ENCODE measurements at regions not wholly inside any gene's neighbourhood (a gene's known extent, or its start where the extent isn't known, plus 50 kb on each side); places are given as distances from the start of the nearest gene placed in this dataset.

DNA sequence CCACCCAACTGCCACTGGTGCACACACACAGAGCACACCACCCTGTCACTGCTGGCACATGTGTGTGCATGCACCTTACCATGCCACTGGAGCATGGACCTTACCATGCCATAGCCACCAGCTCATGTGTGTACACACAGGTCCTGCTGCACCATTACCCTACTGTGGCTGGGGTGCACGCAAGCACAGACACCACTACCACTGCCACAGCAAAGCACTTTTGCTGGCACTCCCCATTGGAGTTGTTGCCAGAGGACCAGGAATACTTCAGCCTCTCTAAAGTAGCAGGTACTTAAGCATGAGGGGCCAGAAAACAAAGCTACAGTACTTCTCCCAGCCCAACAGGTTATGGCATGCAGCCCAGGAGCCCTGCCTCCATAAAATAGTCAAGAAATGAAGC, 404.8 kb downstream of the MBD2 start:
- no peak overlapping the region for H3K4me3 ChIP-seq
- POLR2A ChIA-PET, result no interaction called here
- no peak overlapping the region for H2AFZ ChIP-seq (ENCODE audit: low read depth, low read length)
- ATAC-seq (no peak), DNase-seq (ENCODE audit: extremely low read depth in 1 of 4, low spot score in 3 of 4) (no peak), FAIRE-seq (no peak)
- intact Hi-C loops (cut with micrococcal nuclease), result no loop called here
- BruUV-seq (replicated peaks), result no TSS peak
- no peaks in the 10 kb centered on the region for H4K20me1 ChIP-seq (replicated peaks; ENCODE audit: control insufficient read depth, insufficient read depth, low read length)
- no peaks in the 10 kb centered on the region for H3K4me1 ChIP-seq (replicated peaks in 1 of 2; ENCODE audit: control insufficient read depth in 2 of 2, insufficient read depth in 2 of 2, low read length in 2 of 2)
- no peaks in the 10 kb centered on the region for H3K9me3 ChIP-seq (replicated peaks; ENCODE audit: control insufficient read depth, insufficient read depth, low read depth, low read length)
- WGBS (ENCODE audit: insufficient coverage, low coverage, missing lambda C conversion rate), result 0% methylated on average over 1 of the region's 1 CpG
- H3K9me1 ChIP-seq (ENCODE audit: control insufficient read depth, insufficient read depth, low read length), result no peaks in the 10 kb centered on the region
- TF ChIP-seq ZC3H4 (CRISPR knock-in tag; IDR thresholded peaks at IDR 0.05; ENCODE audit: borderline replicate concordance) (no peak), EHMT2 (IDR thresholded peaks at IDR 0.05) (no peak), CEBPG (CRISPR knock-in tag; IDR thresholded peaks at IDR 0.05) (no peak), CEBPG (tag; conservative IDR thresholded peaks at IDR 0.05 in 1 of 2, IDR thresholded peaks at IDR 0.05 in 1 of 2) (no peak), ZNF232 (CRISPR knock-in tag; IDR thresholded peaks at IDR 0.05) (no peak), ZC3H8 (IDR thresholded peaks at IDR 0.05) (no peak), DDX20 (tag; IDR thresholded peaks at IDR 0.05; ENCODE audit: low read depth) (no peak), ZNF3 (CRISPR knock-in tag; IDR thresholded peaks at IDR 0.05) (no peak)
- TF ChIP-seq, protein P1, sequence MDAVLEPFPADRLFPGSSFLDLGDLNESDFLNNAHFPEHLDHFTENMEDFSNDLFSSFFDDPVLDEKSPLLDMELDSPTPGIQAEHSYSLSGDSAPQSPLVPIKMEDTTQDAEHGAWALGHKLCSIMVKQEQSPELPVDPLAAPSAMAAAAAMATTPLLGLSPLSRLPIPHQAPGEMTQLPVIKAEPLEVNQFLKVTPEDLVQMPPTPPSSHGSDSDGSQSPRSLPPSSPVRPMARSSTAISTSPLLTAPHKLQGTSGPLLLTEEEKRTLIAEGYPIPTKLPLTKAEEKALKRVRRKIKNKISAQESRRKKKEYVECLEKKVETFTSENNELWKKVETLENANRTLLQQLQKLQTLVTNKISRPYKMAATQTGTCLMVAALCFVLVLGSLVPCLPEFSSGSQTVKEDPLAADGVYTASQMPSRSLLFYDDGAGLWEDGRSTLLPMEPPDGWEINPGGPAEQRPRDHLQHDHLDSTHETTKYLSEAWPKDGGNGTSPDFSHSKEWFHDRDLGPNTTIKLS (IDR thresholded peaks at IDR 0.05; ENCODE audit: borderline replicate concordance, low read depth), result no peak
- CTCF ChIA-PET (ENCODE audit: low intra/inter-chr PET ratio), result no interaction called here
- H3K4me2 ChIP-seq (ENCODE audit: insufficient read depth, low read length), result no peak overlapping the region
- H3K27me3 ChIP-seq (ENCODE audit: control insufficient read depth in 2 of 2, insufficient read depth in 2 of 2, low read length in 2 of 2), result no peaks in the 10 kb centered on the region
- no peak overlapping the region for H3K9ac ChIP-seq (ENCODE audit: insufficient read depth in 1 of 2, low read depth in 2 of 2, low read length in 2 of 2)
- H3K79me2 ChIP-seq (ENCODE audit: control insufficient read depth, insufficient read depth, low read length), result no peaks in the 10 kb centered on the region
- in situ Hi-C loops (cut with MboI), result no loop called here
- H3K27ac ChIP-seq (ENCODE audit: extremely low read depth, low read depth, low read length), result no peak overlapping the region
- no peaks in the 10 kb centered on the region for H3K36me3 ChIP-seq (ENCODE audit: control insufficient read depth, insufficient read depth, low read length)

All from K562 (cell line).